SK-N-SH (cell line): ENCODE measurements at regions not wholly inside any gene's neighbourhood (a gene's known extent, or its start where the extent isn't known, plus 50 kb on each side); places are given as distances from the start of the nearest gene placed in this dataset.
"Not testable (repeated sequence)": the region's sequence is repeated elsewhere in the genome, so short reads cannot be mapped to it uniquely, and the experiment has no call there.

Experiments used
- CTCF ChIA-PET: fragments of 300-600, 350-600 bp; formaldehyde crosslinking; extraction: SDS; loops from one replicate; lab custom pipeline; 2021; lab: Yijun Ruan, JAX
- POLR2A ChIA-PET: fragments of 350-600 bp; sonication (Branson Sonifier 250); formaldehyde crosslinking; extraction: SDS; loops from one replicate; lab custom pipeline; 2020; ENCODE audit warnings: antibody characterized with exemption, inconsistent platforms; lab: Yijun Ruan, JAX
- DNase-seq: peaks from one replicate; pipeline ENCODE4 v3.0.0; 2012
- H2AFZ ChIP-seq: fragments of 200-600 bp; sonication (generic); 2 replicates; pipeline ENCODE4 v1.8.1; 2016; ENCODE audit warnings: antibody characterized with exemption, mild to moderate bottlenecking, low read depth
- H3F3A ChIP-seq: fragments of 200-600 bp; sonication (generic); replicated peaks from 2 replicates; pipeline ENCODE3; 2016; ENCODE audit warnings: antibody characterized with exemption, mild to moderate bottlenecking; ENCODE audit not compliant: insufficient read depth
- H3K27ac ChIP-seq, 2 experiments: fragments of 200-500 bp in 1 of 2; fragments of 200-600 bp in 1 of 2; sonication (Bioruptor generic) in 1 of 2; sonication (generic), shearing (Covaris generic) in 1 of 2; 2 replicates each; pipeline versions ENCODE4 v1.5.1 to v1.6.1; 2014 to 2016; ENCODE audit warnings: low read depth in 2 of 2, inconsistent platforms in 1 of 2, low read length in 1 of 2, mild to moderate bottlenecking in 1 of 2, mixed read lengths in 1 of 2
- H3K27me3 ChIP-seq: fragments of 200-600 bp; sonication (generic), shearing (Covaris generic); 2 replicates; pipeline ENCODE4 v1.6.1; 2016; ENCODE audit warnings: mixed run types; ENCODE audit not compliant: insufficient read depth
- H3K36me3 ChIP-seq, 2 experiments: fragments of 200-500 bp in 1 of 2; fragments of 200-600 bp in 1 of 2; sonication (Bioruptor generic) in 1 of 2; sonication (generic) in 1 of 2; replicated peaks in 1 of 2; 2 replicates each; pipeline versions ENCODE3 to v1.5.1; 2014 to 2016; ENCODE audit warnings: low read length in 1 of 2, mild to moderate bottlenecking in 1 of 2; ENCODE audit not compliant: insufficient read depth in 2 of 2, control insufficient read depth in 1 of 2
- H3K4me1 ChIP-seq, 2 experiments: fragments of 200-500 bp in 1 of 2; fragments of 200-600 bp in 1 of 2; sonication (Bioruptor generic) in 1 of 2; sonication (generic), shearing (Covaris generic) in 1 of 2; 2 replicates each; pipeline versions ENCODE4 v1.5.1 to v1.6.1; 2014 to 2016; ENCODE audit warnings: low read depth in 1 of 2, low read length in 1 of 2, mixed run types in 1 of 2; ENCODE audit not compliant: insufficient read depth in 2 of 2, control insufficient read depth in 1 of 2
- H3K4me2 ChIP-seq: fragments of 200-600 bp; sonication (generic), shearing (Covaris generic); 2 replicates; pipeline ENCODE4 v1.6.1; 2017; ENCODE audit warnings: mixed run types
- H3K4me3 ChIP-seq, 2 experiments: fragments of 200-500 bp in 1 of 2; fragments of 200-600 bp in 1 of 2; sonication (Bioruptor generic) in 1 of 2; sonication (generic), shearing (Covaris generic) in 1 of 2; 2 replicates each; pipeline versions ENCODE4 v1.5.1 to v1.8.1; 2014 to 2016; ENCODE audit warnings: low read depth in 2 of 2, inconsistent platforms in 1 of 2, low read length in 1 of 2, mild to moderate bottlenecking in 1 of 2, mixed read lengths in 1 of 2, moderate library complexity in 1 of 2
- H3K79me2 ChIP-seq: fragments of 200-600 bp; sonication (generic); 2 replicates; pipeline ENCODE4 v1.8.1; 2017; ENCODE audit warnings: mild to moderate bottlenecking; ENCODE audit not compliant: insufficient read depth
- H3K9ac ChIP-seq: fragments of 200-600 bp; sonication (generic); 2 replicates; pipeline ENCODE4 v1.6.1; 2017; ENCODE audit warnings: mixed run types
- H3K9me2 ChIP-seq: fragments of 200-600 bp; sonication (generic); 2 replicates; pipeline ENCODE4 v1.6.1; 2017; ENCODE audit warnings: mixed run types
- H3K9me3 ChIP-seq: fragments of 200-600 bp; sonication (generic); 2 replicates; pipeline ENCODE4 v1.6.1; 2017; ENCODE audit warnings: mixed run types, mild to moderate bottlenecking, moderate library complexity
- H4K20me1 ChIP-seq: fragments of 200-600 bp; sonication (generic); 2 replicates; pipeline ENCODE4 v1.6.1; 2017; ENCODE audit warnings: mild to moderate bottlenecking, mixed run types; ENCODE audit not compliant: insufficient read depth
- EP300 ChIP-seq, 2 experiments: IDR thresholded peaks; 2 replicates each; pipeline versions ENCODE4 v1.4.0 to v1.6.1; 2012; ENCODE audit warnings: borderline replicate concordance in 1 of 2, low read depth in 1 of 2, low read length in 1 of 2
- EZH2phosphoT487 ChIP-seq: fragments of 200-600 bp; sonication (generic); IDR thresholded peaks from 2 replicates; pipeline ENCODE4 v1.6.1; 2017; ENCODE audit warnings: low read depth, mixed run types, mild to moderate bottlenecking, antibody characterized with exemption, moderate library complexity, borderline replicate concordance
- FOSL2 ChIP-seq: IDR thresholded peaks from 2 replicates; pipeline ENCODE4 v1.4.0; 2012; ENCODE audit warnings: low read depth, mild to moderate bottlenecking, moderate library complexity, borderline replicate concordance
- FOXJ3 ChIP-seq: sonication (generic); formaldehyde crosslinking; IDR thresholded peaks from 2 replicates; pipeline ENCODE4 v1.5.1; 2020; ENCODE audit warnings: mild to moderate bottlenecking, missing genetic modification reagents
- FOXM1 ChIP-seq: IDR thresholded peaks from 2 replicates; pipeline ENCODE4 v1.4.0; 2012; ENCODE audit warnings: low read depth, mild to moderate bottlenecking
- GABPA ChIP-seq: IDR thresholded peaks from 2 replicates; pipeline ENCODE4 v1.4.0; 2012; ENCODE audit warnings: low read depth, mild to moderate bottlenecking
- IRF3 ChIP-seq: fragments of 150-350 bp; IDR thresholded peaks from 2 replicates; pipeline ENCODE4 v1.6.1; 2016; ENCODE audit warnings: mild to moderate bottlenecking, low read depth, low read length
- JUND ChIP-seq: IDR thresholded peaks from 2 replicates; pipeline ENCODE4 v1.4.0; 2012
- MXI1 ChIP-seq: IDR thresholded peaks from 2 replicates; pipeline ENCODE4 v1.6.1; 2012; ENCODE audit warnings: mild to moderate bottlenecking, low read depth, low read length, improper control_type of control experiment
- NRF1 ChIP-seq: IDR thresholded peaks from 2 replicates; pipeline ENCODE4 v1.6.1; 2012; ENCODE audit warnings: low read depth, mild to moderate bottlenecking, low read length
- POLR2AphosphoS5 ChIP-seq: IDR thresholded peaks from 2 replicates; pipeline ENCODE4 v1.6.1; 2012; ENCODE audit warnings: low read depth, low read length
- RAD21 ChIP-seq: IDR thresholded peaks from 2 replicates; pipeline ENCODE4 v1.6.1; 2012; ENCODE audit warnings: mild to moderate bottlenecking, low read length
- RFX5 ChIP-seq: IDR thresholded peaks from 2 replicates; pipeline ENCODE4 v1.6.1; 2012; ENCODE audit warnings: mild to moderate bottlenecking, improper control_type of control experiment, low read length
- RXRA ChIP-seq: IDR thresholded peaks from 2 replicates; pipeline ENCODE4 v1.4.0; 2012; ENCODE audit warnings: low read depth, mild to moderate bottlenecking, borderline replicate concordance
- SIN3A ChIP-seq: IDR thresholded peaks from 2 replicates; pipeline ENCODE4 v1.6.1; 2012; ENCODE audit warnings: low read depth, mild to moderate bottlenecking, low read length, moderate library complexity, borderline replicate concordance
- TAF1 ChIP-seq: IDR thresholded peaks from 2 replicates; pipeline ENCODE4 v1.6.1; 2012; ENCODE audit warnings: low read depth, mild to moderate bottlenecking, low read length, moderate library complexity, borderline replicate concordance
- TEAD4 ChIP-seq: IDR thresholded peaks from 2 replicates; pipeline ENCODE4 v1.4.0; 2012; ENCODE audit warnings: mild to moderate bottlenecking, borderline replicate concordance; ENCODE audit not compliant: insufficient read depth
- YY1 ChIP-seq: IDR thresholded peaks from 2 replicates; pipeline ENCODE4 v1.4.0; 2012; ENCODE audit warnings: low read depth, mild to moderate bottlenecking
- ZBTB33 ChIP-seq: IDR thresholded peaks from 2 replicates; pipeline ENCODE4 v1.4.0; 2012; ENCODE audit warnings: low read depth, borderline replicate concordance
- WGBS: methylation state at CpG from one replicate; pipeline ENCODE4 v1.1.6; 2017; ENCODE audit warnings: low lambda C conversion rate; 5-methylcytosine and 5-hydroxymethylcytosine counted together

- no peak for DNase-seq
Observed at GRCh38 chr10:31664803-31665202, 263.8 kb downstream of the ARHGAP12 start.

GRCh38 chr10:31664071-31664470, 264.6 kb downstream of the ARHGAP12 start:
- H3K36me3 ChIP-seq, H3K4me1 ChIP-seq, H3K9me2 ChIP-seq, H3F3A ChIP-seq, H4K20me1 ChIP-seq, H3K79me2 ChIP-seq, H3K4me3 ChIP-seq, H3K27ac ChIP-seq, H2AFZ ChIP-seq, H3K27me3 ChIP-seq, H3K9me3 ChIP-seq, DNase-seq, H3K4me2 ChIP-seq, POLR2A ChIA-PET, H3K9ac ChIP-seq: not testable (repeated sequence)
- WGBS: 81% methylated on average over 9 of the region's 9 CpGs
- CTCF ChIA-PET: interaction anchor here (1.0 kb wide), 1 partner anchor 106 kb away, joined by 3 read pairs; no protein-coding TSS in a partner anchor

More at GRCh38 chr10:31664803-31665202, 263.8 kb downstream of the ARHGAP12 start:
- no peak overlapping the region for H2AFZ ChIP-seq
- H3K9me3 ChIP-seq: no peaks in the 10 kb centered on the region
- H3K9ac ChIP-seq: no peak overlapping the region
- no peaks in the 10 kb centered on the region for H3F3A ChIP-seq
- TF ChIP-seq YY1 (no peak), RXRA (no peak), NRF1 (no peak), TEAD4 (no peak), FOXM1 (no peak), EZH2phosphoT487 (no peak), GABPA (no peak), IRF3 (no peak), RFX5 (no peak), FOSL2 (no peak)
- TF ChIP-seq, all 33 proteins: peak for 0
- ChIA-PET CTCF (no interaction called here), POLR2A (no interaction called here)
- 61% methylated on average over 5 of the region's 5 CpGs for WGBS
- Histone ChIP-seq H3K36me3 (no peaks in the 10 kb centered on the region), H3K4me2 (no peak overlapping the region), H3K4me1 (no peaks in the 10 kb centered on the region; a peak in 1 of 4 replicates), H3K9me2 (no peaks in the 10 kb centered on the region), H3K27ac (no peak overlapping the region), H3K27me3 (no peaks in the 10 kb centered on the region), H4K20me1 (no peaks in the 10 kb centered on the region), H3K79me2 (no peaks in the 10 kb centered on the region), H3K4me3 (no peak overlapping the region)

GRCh38 chr10:31660300-31660699, 268.3 kb downstream of the ARHGAP12 start:
- CTCF ChIA-PET: no interaction called here
- Histone ChIP-seq H3F3A (no peaks in the 10 kb centered on the region), H3K27me3 (no peaks in the 10 kb centered on the region), H3K9ac (no peak overlapping the region), H3K9me3 (no peaks in the 10 kb centered on the region), H3K79me2 (no peaks in the 10 kb centered on the region), H3K27ac (no peak overlapping the region), H3K36me3 (no peaks in the 10 kb centered on the region), H3K4me3 (no peak overlapping the region), H2AFZ (no peak overlapping the region), H4K20me1 (no peaks in the 10 kb centered on the region), H3K9me2 (no peaks in the 10 kb centered on the region), H3K4me2 (no peak overlapping the region), H3K4me1 (no peaks in the 10 kb centered on the region)
- DNase-seq: no peak
- POLR2A ChIA-PET: no interaction called here
- 67% methylated on average over 7 of the region's 7 CpGs for WGBS
- TF ChIP-seq RAD21 (no peak), ZBTB33 (no peak), FOXJ3 (CRISPR knock-in tag) (no peak), RXRA (no peak), GABPA (no peak), SIN3A (no peak), FOSL2 (no peak), EP300 (IDR thresholded peaks at IDR 0.05; ENCODE audit: borderline replicate concordance in 1 of 2, low read depth in 1 of 2, low read length in 1 of 2) (no peak), JUND (no peak), MXI1 (no peak), POLR2AphosphoS5 (no peak), TAF1 (no peak)
